Type B pancreatic cell (in vitro differentiated cells): ENCODE measurements at regions not wholly inside any gene's neighbourhood (a gene's known extent, or its start where the extent isn't known, plus 50 kb on each side); places are given as distances from the start of the nearest gene placed in this dataset.

Experiments used
- DNase-seq: peaks from one replicate; pipeline ENCODE4 v3.0.0; 2021; ENCODE audit warnings: mixed read lengths; ENCODE audit not compliant: unreplicated experiment; ENCODE audit errors: extremely low spot score
- H3K27ac Mint-ChIP-seq: 2 replicates; pipeline ENCODE4 v1.8.0; 2021; ENCODE audit warnings: mild to moderate bottlenecking, mixed read lengths
- H3K27me3 Mint-ChIP-seq: 2 replicates; pipeline ENCODE4 v1.8.0; 2021; ENCODE audit warnings: mixed read lengths
- H3K36me3 Mint-ChIP-seq: 2 replicates; pipeline ENCODE4 v1.8.0; 2021; ENCODE audit warnings: mixed read lengths
- H3K4me1 Mint-ChIP-seq: one replicate; pipeline ENCODE4 v1.8.0; 2021; ENCODE audit warnings: mixed read lengths; ENCODE audit not compliant: unreplicated experiment
- H3K4me3 Mint-ChIP-seq: 2 replicates; pipeline ENCODE4 v1.8.0; 2021; ENCODE audit warnings: mild to moderate bottlenecking, mixed read lengths
- H3K9me3 Mint-ChIP-seq: 2 replicates; pipeline ENCODE4 v1.8.0; 2021; ENCODE audit warnings: mixed read lengths
- TF ChIP-seq, protein P1 (sequence below): fragments of 200-600 bp; sonication (generic); conservative IDR thresholded peaks from 2 replicates; pipeline ENCODE4 v1.5.0; 2021; ENCODE audit warnings: antibody characterized with exemption, mild to moderate bottlenecking

DNA sequence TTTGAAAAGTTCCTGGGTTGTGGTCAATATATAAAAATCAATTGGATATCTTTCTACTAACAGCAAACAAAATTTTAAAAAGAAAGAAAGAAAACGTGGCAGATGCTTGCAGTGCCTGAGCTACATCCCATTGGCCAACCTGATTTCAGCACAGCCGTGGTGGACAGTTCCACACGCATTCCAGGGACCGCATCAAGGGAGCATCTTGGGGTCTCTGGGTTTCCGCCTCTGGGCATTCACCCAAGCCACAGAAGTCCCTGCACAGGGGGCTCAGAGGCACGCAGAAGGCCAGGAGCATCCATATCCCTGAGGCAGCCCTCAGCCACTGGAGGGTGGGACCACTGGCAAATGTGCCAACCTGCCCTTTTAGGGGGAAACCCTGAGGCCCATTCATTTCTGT lies 254.5 kb upstream of the RNF32 start:
- no peaks in the 10 kb centered on the region for H3K36me3 Mint-ChIP-seq
- H3K4me1 Mint-ChIP-seq = no peaks in the 10 kb centered on the region
- no peak overlapping the region for H3K4me3 Mint-ChIP-seq
- no peak overlapping the region for H3K27ac Mint-ChIP-seq
- TF ChIP-seq, protein P1, sequence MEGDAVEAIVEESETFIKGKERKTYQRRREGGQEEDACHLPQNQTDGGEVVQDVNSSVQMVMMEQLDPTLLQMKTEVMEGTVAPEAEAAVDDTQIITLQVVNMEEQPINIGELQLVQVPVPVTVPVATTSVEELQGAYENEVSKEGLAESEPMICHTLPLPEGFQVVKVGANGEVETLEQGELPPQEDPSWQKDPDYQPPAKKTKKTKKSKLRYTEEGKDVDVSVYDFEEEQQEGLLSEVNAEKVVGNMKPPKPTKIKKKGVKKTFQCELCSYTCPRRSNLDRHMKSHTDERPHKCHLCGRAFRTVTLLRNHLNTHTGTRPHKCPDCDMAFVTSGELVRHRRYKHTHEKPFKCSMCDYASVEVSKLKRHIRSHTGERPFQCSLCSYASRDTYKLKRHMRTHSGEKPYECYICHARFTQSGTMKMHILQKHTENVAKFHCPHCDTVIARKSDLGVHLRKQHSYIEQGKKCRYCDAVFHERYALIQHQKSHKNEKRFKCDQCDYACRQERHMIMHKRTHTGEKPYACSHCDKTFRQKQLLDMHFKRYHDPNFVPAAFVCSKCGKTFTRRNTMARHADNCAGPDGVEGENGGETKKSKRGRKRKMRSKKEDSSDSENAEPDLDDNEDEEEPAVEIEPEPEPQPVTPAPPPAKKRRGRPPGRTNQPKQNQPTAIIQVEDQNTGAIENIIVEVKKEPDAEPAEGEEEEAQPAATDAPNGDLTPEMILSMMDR = no peak
- H3K27me3 Mint-ChIP-seq = peaks cover 10% of the 10 kb centered on the region
- no peaks in the 10 kb centered on the region for H3K9me3 Mint-ChIP-seq
- no peak for DNase-seq

DNA sequence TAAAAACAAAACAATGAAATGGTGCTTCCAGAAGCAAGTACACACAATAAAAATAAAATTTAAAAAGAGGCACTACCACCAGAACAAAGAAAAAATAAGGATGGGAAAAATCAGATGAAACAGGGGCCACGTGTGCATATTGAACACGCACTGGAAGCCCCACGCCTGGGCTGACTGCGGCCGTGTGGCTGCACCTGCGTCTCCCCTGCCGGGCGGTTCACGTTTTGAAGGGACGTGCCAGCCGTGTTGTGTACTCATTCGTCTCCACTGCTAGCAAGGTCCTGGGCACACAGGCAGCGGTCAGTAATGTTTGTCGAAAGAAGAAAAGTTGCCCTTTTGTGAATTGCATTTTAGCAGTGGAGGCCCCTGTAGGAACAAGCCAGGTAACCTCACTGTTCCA lies 255.9 kb upstream of the RNF32 start:
- Mint-ChIP-seq H3K36me3 (no peaks in the 10 kb centered on the region), H3K9me3 (no peaks in the 10 kb centered on the region), H3K4me3 (no peak overlapping the region), H3K27ac (no peak overlapping the region), H3K4me1 (no peaks in the 10 kb centered on the region), H3K27me3 (peaks cover 5% of the 10 kb centered on the region)
- no peak for DNase-seq
- TF ChIP-seq, protein P1 = no peak

DNA sequence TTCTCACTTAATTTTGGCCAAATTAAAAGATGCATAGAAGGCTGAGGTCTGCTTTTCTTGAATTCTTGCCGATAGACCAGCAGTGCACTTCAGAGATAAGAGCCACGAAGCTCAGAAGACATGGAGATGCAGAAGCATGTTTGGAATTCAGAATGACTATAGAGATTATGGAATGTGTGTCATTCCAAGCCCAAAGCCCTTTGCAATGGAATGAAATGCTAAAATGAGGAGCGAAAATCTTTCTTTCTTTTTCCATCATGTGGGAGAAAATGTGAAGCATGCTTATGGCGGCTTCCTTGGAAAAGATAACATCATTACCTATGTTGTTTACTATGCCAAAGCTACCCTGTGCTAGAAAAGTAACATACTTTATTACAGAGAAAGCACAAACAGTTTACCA lies 257.0 kb upstream of the RNF32 start:
- DNase-seq = no peak
- Mint-ChIP-seq H3K27ac (no peak overlapping the region), H3K4me1 (no peaks in the 10 kb centered on the region), H3K27me3 (peaks cover 11% of the 10 kb centered on the region), H3K9me3 (no peaks in the 10 kb centered on the region), H3K36me3 (no peaks in the 10 kb centered on the region), H3K4me3 (no peak overlapping the region)
- TF ChIP-seq, protein P1 = no peak

DNA sequence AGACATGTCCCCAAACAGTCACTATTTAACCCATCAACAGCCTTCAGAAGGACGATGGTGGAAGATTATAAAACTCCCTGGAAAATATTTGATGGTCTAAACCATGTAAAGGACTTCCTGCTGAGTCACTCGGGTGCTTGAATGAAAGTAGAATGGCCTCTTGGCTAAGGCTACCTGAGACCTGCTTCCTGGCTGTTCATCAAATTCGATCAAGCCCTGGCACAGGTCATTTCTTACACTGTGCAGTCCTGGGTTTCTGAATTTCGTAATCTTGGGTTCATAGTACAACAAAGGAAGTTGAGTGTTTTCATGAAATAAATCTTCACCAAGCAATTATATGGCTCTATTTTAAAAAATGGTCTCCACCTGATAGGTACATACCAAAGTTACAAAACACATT lies 260.3 kb upstream of the RNF32 start:
- no peaks in the 10 kb centered on the region for H3K36me3 Mint-ChIP-seq
- no peaks in the 10 kb centered on the region for H3K4me1 Mint-ChIP-seq
- TF ChIP-seq, protein P1 = no peak
- H3K4me3 Mint-ChIP-seq = no peak overlapping the region
- DNase-seq = no peak
- no peak overlapping the region for H3K27ac Mint-ChIP-seq
- no peaks in the 10 kb centered on the region for H3K9me3 Mint-ChIP-seq
- peaks cover 10% of the 10 kb centered on the region for H3K27me3 Mint-ChIP-seq

DNA sequence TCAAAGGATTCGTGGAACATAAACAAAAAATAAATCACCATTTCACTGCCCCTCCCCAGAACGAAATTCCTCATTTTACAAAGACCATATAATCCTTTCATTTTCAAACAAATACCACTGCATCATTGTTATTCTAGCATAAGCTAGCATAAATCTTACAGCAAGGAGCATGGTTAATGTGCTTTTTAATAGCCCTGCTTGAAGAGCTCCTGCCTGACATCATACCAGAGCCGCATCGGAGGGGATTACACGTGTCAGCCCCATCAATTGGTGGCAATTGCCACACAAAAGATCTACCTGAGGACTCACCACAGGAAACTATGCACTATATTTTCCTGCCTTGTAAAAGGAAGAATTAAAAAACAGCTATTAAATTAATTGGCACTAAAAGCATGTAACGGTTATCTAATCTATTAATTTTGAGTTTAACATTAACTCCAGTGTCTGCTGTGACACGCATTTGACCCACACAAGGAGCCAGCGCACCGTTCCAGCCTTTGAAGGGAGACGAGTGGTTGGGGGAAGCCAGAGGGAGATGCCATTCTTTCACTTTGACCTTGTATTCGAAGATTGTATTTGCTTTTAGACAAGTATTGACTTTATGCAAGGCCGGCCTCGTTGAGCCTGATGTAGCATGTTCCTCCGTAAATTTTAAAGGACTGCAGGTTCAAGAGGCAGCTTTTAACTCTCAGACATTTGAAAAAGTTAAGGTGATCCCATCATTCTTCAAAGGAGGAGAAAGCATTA lies 261.1 kb upstream of the RNF32 start:
- no peak for DNase-seq
- H3K4me3 Mint-ChIP-seq = no peak overlapping the region
- H3K27me3 Mint-ChIP-seq = peaks cover 10% of the 10 kb centered on the region
- H3K36me3 Mint-ChIP-seq = no peaks in the 10 kb centered on the region
- H3K9me3 Mint-ChIP-seq = no peaks in the 10 kb centered on the region
- no peak overlapping the region for H3K27ac Mint-ChIP-seq
- H3K4me1 Mint-ChIP-seq = no peaks in the 10 kb centered on the region
- TF ChIP-seq, protein P1 = no peak
